Smooth muscle cell (in vitro differentiated cells): ENCODE measurements at regions not wholly inside any gene's neighbourhood (a gene's known extent, or its start where the extent isn't known, plus 50 kb on each side); places are given as distances from the start of the nearest gene placed in this dataset.

Experiments used
- DNase-seq: peaks from one replicate; lab custom pipeline; 2025; ENCODE audit not compliant: unreplicated experiment; lab: John Stamatoyannopoulos, UW
- H2AFZ ChIP-seq: fragments of 200-600 bp; sonication (generic); 2 replicates; pipeline ENCODE4 v1.6.0; 2016; ENCODE audit warnings: antibody characterized with exemption, low read depth, mild to moderate bottlenecking
- H3F3A ChIP-seq: fragments of 200-600 bp; sonication (generic); 2 replicates; pipeline ENCODE4 v1.6.0; 2017; ENCODE audit warnings: antibody characterized with exemption, low read depth
- H3K27ac ChIP-seq: fragments of 200-600 bp; sonication (generic); 2 replicates; pipeline ENCODE4 v1.5.1; 2016; ENCODE audit warnings: low read depth, mild to moderate bottlenecking
- H3K27me3 ChIP-seq: fragments of 200-600 bp; sonication (generic); 2 replicates; pipeline ENCODE4 v1.6.1; 2016; ENCODE audit warnings: low read depth, mild to moderate bottlenecking
- H3K36me3 ChIP-seq: fragments of 200-600 bp; sonication (generic); 2 replicates; pipeline ENCODE4 v1.5.1; 2016; ENCODE audit warnings: low read depth
- H3K4me1 ChIP-seq: fragments of 200-600 bp; sonication (generic); 2 replicates; pipeline ENCODE4 v1.5.1; 2016; ENCODE audit warnings: low read depth
- H3K4me2 ChIP-seq: fragments of 200-600 bp; sonication (generic); 2 replicates; pipeline ENCODE4 v1.6.0; 2016; ENCODE audit warnings: mild to moderate bottlenecking
- H3K4me3 ChIP-seq: fragments of 200-600 bp; sonication (generic); 2 replicates; pipeline ENCODE4 v1.5.1; 2016; ENCODE audit warnings: mild to moderate bottlenecking
- H3K79me2 ChIP-seq: fragments of 200-600 bp; sonication (generic); 2 replicates; pipeline ENCODE4 v1.6.0; 2016; ENCODE audit warnings: low read depth, mild to moderate bottlenecking
- H3K9ac ChIP-seq: fragments of 200-600 bp; sonication (generic); 2 replicates; pipeline ENCODE4 v1.6.0; 2016; ENCODE audit warnings: low read depth
- H3K9me3 ChIP-seq: fragments of 200-600 bp; sonication (generic); replicated peaks from 2 replicates; pipeline ENCODE4 v1.5.1; 2016; ENCODE audit warnings: low read depth
- H4K20me1 ChIP-seq: fragments of 200-600 bp; sonication (generic); 2 replicates; pipeline ENCODE4 v1.6.0; 2016; ENCODE audit warnings: low read depth
- CTCF ChIP-seq: fragments of 200-600 bp; sonication (generic); IDR thresholded peaks from 2 replicates; pipeline ENCODE4 v1.5.1; 2017; ENCODE audit warnings: borderline replicate concordance, mild to moderate bottlenecking, antibody characterized with exemption; ENCODE audit not compliant: insufficient read depth, poor library complexity, severe bottlenecking
- WGBS: methylation state at CpG from one replicate; pipeline ENCODE4 v1.1.7; 2016; ENCODE audit warnings: low lambda C conversion rate; 5-methylcytosine and 5-hydroxymethylcytosine counted together

DNA sequence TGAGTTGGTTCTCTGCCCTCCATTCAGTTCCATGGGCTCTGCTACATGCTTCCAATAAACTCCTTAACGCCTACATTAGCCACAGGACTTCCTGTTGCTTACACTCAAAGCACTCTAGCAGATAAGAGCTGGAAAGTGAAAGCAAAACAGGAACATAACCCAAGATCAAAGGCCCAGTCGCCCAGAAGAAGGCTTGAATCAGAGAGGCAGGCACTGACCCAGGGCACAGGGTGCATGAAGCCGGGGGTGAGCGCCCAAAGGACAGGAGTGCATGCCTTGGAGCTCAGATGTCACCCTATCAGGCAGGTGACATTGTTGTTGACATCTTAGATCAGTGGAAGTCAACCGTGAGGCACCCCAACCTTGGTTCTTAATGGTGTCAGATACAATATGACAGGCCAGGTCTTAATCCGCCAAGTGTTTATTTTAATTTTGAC, 235.1 kb downstream of the UACA start:
- Histone ChIP-seq H3K27me3 (peaks cover 16% of the 10 kb centered on the region), H3K27ac (no peak overlapping the region), H3K79me2 (no peaks in the 10 kb centered on the region), H2AFZ (no peak overlapping the region), H3K9ac (no peak overlapping the region), H3F3A (no peaks in the 10 kb centered on the region), H3K36me3 (no peaks in the 10 kb centered on the region), H3K9me3 (no peaks in the 10 kb centered on the region), H3K4me3 (no peak overlapping the region), H3K4me1 (peaks cover 15% of the 10 kb centered on the region), H3K4me2 (peak overlapping the region; percentile 85), H4K20me1 (no peaks in the 10 kb centered on the region)
- DNase-seq: no peak
- no peak for TF ChIP-seq CTCF
- WGBS: 40% methylated on average over 6 of the region's 6 CpGs

- TF ChIP-seq CTCF: no peak
- H3K27ac ChIP-seq: peak overlapping the region; percentile 54
- H2AFZ ChIP-seq: no peak overlapping the region
- no peak overlapping the region for H3K9ac ChIP-seq
- H3K9me3 ChIP-seq: no peaks in the 10 kb centered on the region
- no peak for DNase-seq
- H3K4me3 ChIP-seq: peak overlapping the region; percentile 33
- H3F3A ChIP-seq: no peaks in the 10 kb centered on the region
- 37% methylated on average over 6 of the region's 6 CpGs for WGBS
- no peaks in the 10 kb centered on the region for H3K79me2 ChIP-seq
- no peaks in the 10 kb centered on the region for H3K36me3 ChIP-seq
- no peaks in the 10 kb centered on the region for H4K20me1 ChIP-seq
- peak overlapping the region; percentile 85 for H3K4me2 ChIP-seq
- H3K27me3 ChIP-seq: peaks cover 12% of the 10 kb centered on the region
- peaks cover 15% of the 10 kb centered on the region for H3K4me1 ChIP-seq
These were observed 236.4 kb downstream of the UACA start for GRCh38 chr15:70526974-70527325.

DNA sequence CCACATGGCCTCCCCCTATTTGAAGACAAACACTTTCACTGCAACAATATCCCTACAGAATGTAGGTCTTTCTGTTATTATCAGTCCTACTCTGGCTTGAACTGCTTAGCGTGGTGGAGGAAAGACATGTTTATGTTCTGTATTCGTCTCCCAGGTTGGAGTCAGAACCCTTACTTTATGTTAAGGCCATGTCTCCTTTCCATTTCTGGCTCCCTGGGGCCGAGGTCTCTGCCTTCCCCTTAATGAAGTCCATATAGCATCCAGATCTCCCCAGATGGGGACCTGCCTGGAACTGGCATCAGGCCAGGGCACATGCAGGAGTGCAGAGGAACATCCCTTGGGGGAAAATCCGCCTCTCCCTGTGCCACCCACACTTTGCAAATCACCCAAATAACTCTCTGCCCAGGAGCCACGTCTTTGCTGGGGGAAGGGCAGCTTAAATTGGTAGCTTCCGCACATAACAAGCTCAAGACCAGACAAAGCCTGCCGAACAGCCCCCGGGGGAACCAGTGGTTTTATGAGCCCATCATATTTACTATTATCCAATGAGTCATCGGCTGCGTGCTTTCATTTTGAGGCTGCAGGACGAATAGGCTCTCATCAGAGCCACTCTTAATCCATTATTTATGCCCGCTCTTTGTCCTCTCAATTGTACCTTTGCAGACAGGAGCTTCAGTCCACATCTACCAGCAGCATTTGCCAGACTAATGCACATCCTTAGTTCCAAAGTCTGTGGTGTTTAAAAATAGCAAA, 237.0 kb downstream of the UACA start:
- H3K4me3 ChIP-seq: peak overlapping the region; percentile 33
- H4K20me1 ChIP-seq: no peaks in the 10 kb centered on the region
- H3K4me1 ChIP-seq: peaks cover 15% of the 10 kb centered on the region
- no peaks in the 10 kb centered on the region for H3K9me3 ChIP-seq
- peak overlapping the region; percentile 60 for H3K9ac ChIP-seq
- peaks cover 7% of the 10 kb centered on the region for H3K27me3 ChIP-seq
- no peak for TF ChIP-seq CTCF
- WGBS: 9% methylated on average over 12 of the region's 12 CpGs
- no peaks in the 10 kb centered on the region for H3K36me3 ChIP-seq
- peak overlapping the region; percentile 54 for H3K27ac ChIP-seq
- no peaks in the 10 kb centered on the region for H3F3A ChIP-seq
- H3K79me2 ChIP-seq: no peaks in the 10 kb centered on the region
- H3K4me2 ChIP-seq: peak overlapping the region; percentile 85
- no peak overlapping the region for H2AFZ ChIP-seq
- peak; percentile 23 for DNase-seq

GRCh38 chr15:70525551-70525950, 237.8 kb downstream of the UACA start:
- H2AFZ ChIP-seq: no peak overlapping the region
- peaks cover 6% of the 10 kb centered on the region for H3K27me3 ChIP-seq
- DNase-seq: no peak
- no peak overlapping the region for H3K9ac ChIP-seq
- no peak overlapping the region for H3K4me3 ChIP-seq
- no peak overlapping the region for H3K4me2 ChIP-seq
- TF ChIP-seq CTCF: no peak
- H3F3A ChIP-seq: no peaks in the 10 kb centered on the region
- no peaks in the 10 kb centered on the region for H3K36me3 ChIP-seq
- H4K20me1 ChIP-seq: no peaks in the 10 kb centered on the region
- no peaks in the 10 kb centered on the region for H3K9me3 ChIP-seq
- no peaks in the 10 kb centered on the region for H3K79me2 ChIP-seq
- no peak overlapping the region for H3K27ac ChIP-seq
- WGBS: 70% methylated on average over 1 of the region's 1 CpG
- peaks cover 15% of the 10 kb centered on the region for H3K4me1 ChIP-seq
